ENCODE measurements at regions not wholly inside any gene's neighbourhood (a gene's known extent, or its start where the extent isn't known, plus 50 kb on each side); places are given as distances from the start of the nearest gene placed in this dataset.

DNA sequence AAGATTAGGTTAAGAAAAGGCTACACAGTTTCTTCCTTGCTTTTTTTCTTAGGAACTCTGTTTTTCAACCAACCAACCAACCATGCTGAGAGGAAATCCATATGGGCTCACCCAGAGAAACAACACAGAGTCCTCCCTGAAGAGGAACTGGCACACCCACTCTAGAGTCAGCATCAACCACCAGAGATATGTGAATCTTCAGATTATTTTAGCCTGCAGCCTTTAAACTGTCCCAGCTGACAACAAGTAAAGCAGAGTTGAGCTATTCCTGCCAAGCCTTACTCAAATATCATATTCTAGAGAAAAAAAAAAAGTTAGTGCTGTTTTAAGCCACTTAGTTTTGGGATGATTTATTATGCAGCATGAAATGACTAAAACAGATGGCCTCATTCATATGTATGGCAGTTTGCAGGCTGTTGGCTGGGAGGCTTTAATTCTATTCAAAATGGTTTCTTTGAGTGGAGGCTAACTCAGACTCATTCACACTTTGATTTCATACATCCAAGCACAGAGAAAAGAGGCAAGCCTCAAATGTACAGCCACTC lies 1637.7 kb upstream of the LRRTM1 start:
- H3K4me1 ChIP-seq (replicated peaks in 1 of 2), result no peaks in the 10 kb centered on the region
- in situ Hi-C loops (cut with MboI; ENCODE audit: low pct_unique_long_range_greater_than_20kb in 2 of 9, low sequenced_read_pairs in 9 of 9, unreplicated experiment in 9 of 9), result no loop called here
- ATAC-seq (replicated peaks in 6 of 8), result peak in 4 of 8 experiments; percentile 32 to 56 (median 42)

DNA sequence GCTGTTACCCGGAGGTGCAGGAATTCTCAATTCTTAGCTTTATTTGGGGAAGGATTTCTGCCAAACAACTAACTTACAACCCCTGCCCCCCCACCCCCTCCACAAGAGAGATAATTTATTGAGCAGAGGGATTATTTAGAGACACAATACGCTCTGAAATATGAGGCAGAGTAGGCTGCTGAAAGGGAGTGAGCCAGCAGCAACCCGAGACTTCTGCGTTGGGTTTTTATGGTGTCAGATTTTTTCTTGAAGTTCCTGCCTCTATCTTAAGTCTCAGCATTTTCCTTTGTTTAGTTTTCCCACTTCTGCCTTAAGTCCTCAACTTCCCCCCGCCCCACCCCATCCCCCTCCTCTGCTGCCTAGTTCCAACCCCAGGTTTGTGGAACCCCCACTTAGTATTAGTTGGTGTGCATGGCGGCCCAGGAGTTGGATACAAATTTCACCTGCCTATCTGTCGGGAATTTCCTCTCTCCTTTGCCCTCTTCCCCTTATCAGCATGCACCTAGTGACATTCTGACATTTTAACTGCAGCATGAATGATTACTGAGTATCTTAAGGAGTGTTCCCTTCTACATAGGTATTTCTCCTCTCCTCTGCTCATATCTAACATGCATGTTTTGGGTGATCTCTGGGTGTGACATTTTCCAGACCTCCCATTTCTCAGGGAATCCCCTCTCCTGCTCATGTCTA lies 1635.9 kb upstream of the LRRTM1 start:
- no peak overlapping the region for H3K4me3 ChIP-seq
- ATAC-seq (replicated peaks in 6 of 8), result no peak
- in situ Hi-C loops (cut with MboI; ENCODE audit: low pct_unique_long_range_greater_than_20kb in 2 of 9, low sequenced_read_pairs in 9 of 9, unreplicated experiment in 9 of 9), result no loop called here
- 0 to 100% (median 84%) methylated on average over 1 to 6 of the region's 7 CpGs; no CpG with 5 or more reads in 4 of the 10 experiments for WGBS, 10 experiments
- no peak overlapping the region for H3K27ac ChIP-seq
- no peaks in the 10 kb centered on the region for H3K4me1 ChIP-seq (replicated peaks in 1 of 2)

More for the DNA sequence above, 1637.7 kb upstream of the LRRTM1 start:
- H3K27ac ChIP-seq, result no peak overlapping the region
- no peak overlapping the region for H3K4me3 ChIP-seq

DNA sequence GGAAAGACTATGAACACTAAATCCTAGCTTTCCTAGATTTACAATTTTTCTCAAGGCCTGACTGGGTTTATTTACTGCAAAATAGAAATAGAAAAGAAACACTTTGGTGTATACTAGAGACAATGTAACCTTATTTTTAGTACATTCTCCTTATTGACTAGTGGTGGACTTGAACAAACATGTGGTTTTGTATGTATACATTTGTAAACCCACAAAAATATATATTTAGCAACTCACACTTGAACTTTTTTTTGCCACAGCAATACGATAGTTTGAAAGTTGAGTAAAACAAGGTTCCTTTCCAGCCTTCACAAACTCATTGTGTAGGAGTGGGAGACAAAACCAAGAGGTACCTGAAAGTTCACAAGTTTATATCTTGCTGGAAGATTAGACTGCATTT lies 1633.4 kb upstream of the LRRTM1 start:
- in situ Hi-C loops (cut with MboI; ENCODE audit: low pct_unique_long_range_greater_than_20kb in 2 of 9, low sequenced_read_pairs in 9 of 9, unreplicated experiment in 9 of 9), result no loop called here
- 0 to 100% (median 89%) methylated on average over 1 of the region's 1 CpG; no CpG with 5 or more reads in 4 of the 10 experiments for WGBS, 10 experiments
- H3K27ac ChIP-seq, result no peak overlapping the region
- no peak for ATAC-seq (replicated peaks in 6 of 8)
- H3K4me1 ChIP-seq (replicated peaks in 1 of 2), result no peaks in the 10 kb centered on the region
- H3K4me3 ChIP-seq, result no peak overlapping the region

DNA sequence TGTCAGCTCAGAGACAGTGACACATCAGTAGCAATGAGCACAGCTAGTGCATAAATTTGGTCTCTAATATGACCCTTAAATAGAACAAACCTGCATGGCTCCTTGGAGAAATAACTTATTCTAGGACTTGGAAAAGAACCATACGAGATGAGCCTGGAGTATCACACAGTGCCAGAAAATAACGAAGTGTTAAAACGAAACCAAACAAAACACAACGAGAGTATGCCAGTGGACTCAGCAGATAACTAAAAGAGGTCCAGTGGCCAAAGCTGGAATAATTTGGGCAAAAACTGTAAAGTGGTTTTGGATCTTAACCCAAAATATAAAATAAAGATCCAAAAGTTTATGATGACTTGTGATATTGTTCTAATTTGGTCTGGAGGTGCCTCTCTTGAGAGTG lies 1599.0 kb upstream of the LRRTM1 start:
- Histone ChIP-seq H3K4me1 (replicated peaks in 1 of 2) (no peaks in the 10 kb centered on the region), H3K4me3 (no peak overlapping the region), H3K27ac (no peak overlapping the region)
- in situ Hi-C loops (cut with MboI; ENCODE audit: low pct_unique_long_range_greater_than_20kb in 2 of 9, low sequenced_read_pairs in 9 of 9, unreplicated experiment in 9 of 9), result no loop called here
- WGBS, 10 experiments, result 17 to 100% (median 90%) methylated on average over 2 to 4 of the region's 4 CpGs; no CpG with 5 or more reads in 1 of the 10 experiments
- peak in 1 of 8 experiments; percentile 13 for ATAC-seq (replicated peaks in 6 of 8)

- no peak for ATAC-seq (replicated peaks in 6 of 8)
These were observed 1596.5 kb upstream of the LRRTM1 start for GRCh38 chr2:81901017-81901416.

DNA sequence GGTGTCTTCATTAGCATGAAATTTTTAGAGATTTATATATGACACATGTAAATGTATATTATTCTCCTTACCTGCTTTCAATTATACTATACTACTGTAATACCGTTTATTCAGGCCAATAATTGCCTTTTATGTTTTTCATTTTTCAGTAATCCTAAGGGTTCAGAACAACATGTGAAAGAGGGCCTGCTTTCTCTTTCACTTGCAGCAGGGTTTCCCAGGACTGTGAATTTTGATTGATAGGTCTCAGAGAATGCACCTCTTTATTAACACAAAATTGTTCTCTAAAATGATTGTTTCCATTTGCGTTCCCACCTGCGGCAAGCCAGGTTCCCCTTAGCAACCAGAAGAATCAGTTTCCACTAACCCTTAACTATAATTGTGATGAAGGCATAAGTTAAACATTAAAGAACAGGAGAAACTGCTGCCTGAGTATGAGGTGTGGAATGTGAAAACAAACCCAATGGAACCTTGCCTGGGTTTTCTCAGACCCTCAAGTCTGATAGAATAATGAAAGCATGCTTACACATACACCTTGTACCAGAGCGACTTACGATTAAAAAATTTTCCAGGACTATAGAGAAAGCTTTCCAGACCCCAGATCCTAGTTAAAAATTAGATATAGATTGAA lies 1591.2 kb upstream of the LRRTM1 start:
- in situ Hi-C loops (cut with MboI; ENCODE audit: low pct_unique_long_range_greater_than_20kb in 2 of 9, low sequenced_read_pairs in 9 of 9, unreplicated experiment in 9 of 9), result no loop called here
- Histone ChIP-seq H3K4me3 (no peak overlapping the region), H3K27ac (no peak overlapping the region), H3K4me1 (replicated peaks in 1 of 2) (peaks cover 0 to 6% of the 10 kb centered on the region in 2 donors)
- no peak for ATAC-seq (replicated peaks in 6 of 8)
- WGBS, 10 experiments, result 34 to 84% (median 68%) methylated on average over 2 to 5 of the region's 5 CpGs; no CpG with 5 or more reads in 1 of the 10 experiments

More at GRCh38 chr2:81901017-81901416, 1596.5 kb upstream of the LRRTM1 start:
- no peak overlapping the region for H3K27ac ChIP-seq
- H3K4me3 ChIP-seq, result no peak overlapping the region
- no peaks in the 10 kb centered on the region for H3K4me1 ChIP-seq (replicated peaks in 1 of 2)
- 0 to 95% (median 47%) methylated on average over 1 to 3 of the region's 3 CpGs for WGBS, 10 experiments
- in situ Hi-C loops (cut with MboI; ENCODE audit: low pct_unique_long_range_greater_than_20kb in 2 of 9, low sequenced_read_pairs in 9 of 9, unreplicated experiment in 9 of 9), result no loop called here

GRCh38 chr2:81894451-81894990 lies 1590.0 kb upstream of the LRRTM1 start:
- H3K4me1 ChIP-seq (replicated peaks in 1 of 2), result peaks cover 0 to 6% of the 10 kb centered on the region in 2 donors
- H3K27ac ChIP-seq, result no peak overlapping the region
- no peak overlapping the region for H3K4me3 ChIP-seq
- peak in 2 of 8 experiments; percentile 12 to 33 for ATAC-seq (replicated peaks in 6 of 8)
- WGBS, 10 experiments, result 0 to 100% (median 32%) methylated on average over 1 to 3 of the region's 3 CpGs
- in situ Hi-C loops (cut with MboI; ENCODE audit: low pct_unique_long_range_greater_than_20kb in 2 of 9, low sequenced_read_pairs in 9 of 9, unreplicated experiment in 9 of 9), result no loop called here

- H3K27ac ChIP-seq, result no peak overlapping the region
- 0 to 100% (median 74%) methylated on average over 1 to 4 of the region's 4 CpGs; no CpG with 5 or more reads in 1 of the 10 experiments for WGBS, 10 experiments
- no peak for ATAC-seq (replicated peaks in 6 of 8)
- H3K4me1 ChIP-seq (replicated peaks in 1 of 2), result no peaks in the 10 kb centered on the region
- H3K4me3 ChIP-seq, result no peak overlapping the region
- in situ Hi-C loops (cut with MboI; ENCODE audit: low pct_unique_long_range_greater_than_20kb in 2 of 9, low sequenced_read_pairs in 9 of 9, unreplicated experiment in 9 of 9), result no loop called here
These were observed 1572.1 kb upstream of the LRRTM1 start for GRCh38 chr2:81876624-81877023.

DNA sequence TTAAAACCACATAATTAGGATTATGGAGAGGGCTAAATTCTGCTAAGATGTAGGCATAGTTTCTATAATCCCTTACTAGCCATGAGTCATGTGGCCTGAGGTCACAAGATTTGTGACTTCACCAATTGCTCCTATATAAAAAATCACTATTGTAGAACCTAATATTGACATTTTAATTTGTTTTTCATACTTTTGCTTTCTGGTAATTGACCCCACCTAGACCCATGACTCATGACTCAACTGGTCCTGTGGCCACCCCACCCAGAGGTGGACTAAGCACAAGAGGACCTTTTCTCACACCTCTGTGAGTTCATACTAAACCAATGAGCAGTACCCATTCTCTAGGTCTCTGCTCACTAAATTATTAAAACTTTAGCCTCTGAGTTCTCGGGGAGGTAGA lies 1567.5 kb upstream of the LRRTM1 start:
- peak in 3 of 8 experiments; percentile 21 to 82 (median 25) for ATAC-seq (replicated peaks in 6 of 8)
- WGBS, 10 experiments, result 0 to 100% (median 89%) methylated on average over 1 of the region's 1 CpG; no CpG with 5 or more reads in 5 of the 10 experiments
- in situ Hi-C loops (cut with MboI; ENCODE audit: low pct_unique_long_range_greater_than_20kb in 2 of 9, low sequenced_read_pairs in 9 of 9, unreplicated experiment in 9 of 9), result no loop called here
- Histone ChIP-seq H3K4me3 (no peak overlapping the region), H3K4me1 (replicated peaks in 1 of 2) (no peaks in the 10 kb centered on the region), H3K27ac (no peak overlapping the region)

DNA sequence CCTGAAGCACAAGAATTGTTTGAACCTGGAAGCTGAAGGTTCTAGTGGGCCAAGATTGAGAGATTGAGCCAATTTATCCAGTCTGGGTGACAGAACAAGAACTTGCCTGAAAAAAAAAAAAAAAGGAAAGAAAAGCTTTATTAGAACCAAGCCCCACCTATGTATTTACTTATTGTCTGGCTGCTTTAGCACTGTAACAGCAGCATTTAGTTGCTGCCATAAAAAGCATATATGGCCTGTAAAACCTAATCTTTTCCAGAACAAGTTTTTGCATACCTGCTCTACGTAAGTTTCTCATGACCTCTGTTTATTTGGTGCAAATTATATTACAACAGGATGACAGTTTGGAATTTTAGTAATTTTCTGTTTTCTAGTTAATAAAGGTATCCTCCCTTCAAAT lies 1565.6 kb upstream of the LRRTM1 start:
- Histone ChIP-seq H3K4me3 (no peak overlapping the region), H3K27ac (no peak overlapping the region), H3K4me1 (replicated peaks in 1 of 2) (no peaks in the 10 kb centered on the region)
- no peak for ATAC-seq (replicated peaks in 6 of 8)
- in situ Hi-C loops (cut with MboI; ENCODE audit: low pct_unique_long_range_greater_than_20kb in 2 of 9, low sequenced_read_pairs in 9 of 9, unreplicated experiment in 9 of 9), result no loop called here
- WGBS, 10 experiments, result 0 to 100% (median 100%) methylated on average over 1 of the region's 1 CpG; no CpG with 5 or more reads in 1 of the 10 experiments

DNA sequence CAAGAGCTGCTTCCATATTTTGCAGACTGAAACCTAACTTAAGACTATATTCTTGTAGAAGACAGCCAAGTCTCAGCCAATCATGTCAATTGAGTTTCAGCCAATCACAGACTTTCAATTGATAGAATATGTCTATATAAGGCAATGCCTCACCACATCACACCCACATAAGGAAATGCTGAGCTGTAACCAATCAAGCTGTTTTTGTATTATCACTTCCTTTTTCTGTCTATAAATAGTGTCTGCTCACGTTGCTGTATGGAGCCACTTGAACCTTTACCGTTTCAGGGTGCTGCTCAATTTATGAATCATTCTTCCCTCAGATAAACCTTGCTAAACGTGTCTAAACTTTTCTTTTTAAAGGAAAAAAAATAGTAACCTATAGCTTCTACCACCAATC lies 1554.4 kb upstream of the LRRTM1 start:
- no peak for ATAC-seq (replicated peaks in 6 of 8)
- Histone ChIP-seq H3K27ac (no peak overlapping the region), H3K4me3 (no peak overlapping the region), H3K4me1 (replicated peaks in 1 of 2) (no peaks in the 10 kb centered on the region)
- WGBS, 10 experiments, result 0 to 100% (median 61%) methylated on average over 1 to 3 of the region's 3 CpGs; no CpG with 5 or more reads in 2 of the 10 experiments
- in situ Hi-C loops (cut with MboI; ENCODE audit: low pct_unique_long_range_greater_than_20kb in 2 of 9, low sequenced_read_pairs in 9 of 9, unreplicated experiment in 9 of 9), result no loop called here

GRCh38 chr2:81853341-81853740 lies 1548.8 kb upstream of the LRRTM1 start:
- in situ Hi-C loops (cut with MboI; ENCODE audit: low pct_unique_long_range_greater_than_20kb in 2 of 9, low sequenced_read_pairs in 9 of 9, unreplicated experiment in 9 of 9), result no loop called here
- Histone ChIP-seq H3K27ac (no peak overlapping the region), H3K4me3 (no peak overlapping the region), H3K4me1 (replicated peaks in 1 of 2) (no peaks in the 10 kb centered on the region)
- ATAC-seq (replicated peaks in 6 of 8), result no peak
- 0 to 91% (median 50%) methylated on average over 1 to 2 of the region's 2 CpGs; no CpG with 5 or more reads in 2 of the 10 experiments for WGBS, 10 experiments

- no peak overlapping the region for H3K4me3 ChIP-seq
- ATAC-seq (replicated peaks in 6 of 8), result no peak
- WGBS, 10 experiments, result 8 to 100% (median 91%) methylated on average over 1 to 2 of the region's 2 CpGs
- H3K4me1 ChIP-seq (replicated peaks in 1 of 2), result no peaks in the 10 kb centered on the region
- no peak overlapping the region for H3K27ac ChIP-seq
- in situ Hi-C loops (cut with MboI; ENCODE audit: low pct_unique_long_range_greater_than_20kb in 2 of 9, low sequenced_read_pairs in 9 of 9, unreplicated experiment in 9 of 9), result no loop called here
These were observed 1548.1 kb upstream of the LRRTM1 start for GRCh38 chr2:81852651-81853050.

Data from motor neuron (in vitro differentiated cells).